Colonic mucosa (tissue), 4 donors: ENCODE measurements at regions not wholly inside any gene's neighbourhood (a gene's known extent, or its start where the extent isn't known, plus 50 kb on each side); places are given as distances from the start of the nearest gene placed in this dataset.

Experiments used
- DNase-seq: peaks from one replicate; pipeline ENCODE4 v3.0.0-alpha.2; 2020
- H3K27ac ChIP-seq: fragments of 200-600 bp; one replicate; pipeline ENCODE4 v1.8.0; 2021
- H3K27me3 ChIP-seq: fragments of 200-600 bp; one replicate; pipeline ENCODE4 v1.8.0; 2021
- H3K36me3 ChIP-seq: fragments of 200-600 bp; one replicate; pipeline ENCODE4 v1.8.0; 2021
- H3K4me1 ChIP-seq: fragments of 200-600 bp; one replicate; pipeline ENCODE4 v1.8.0; 2021; ENCODE audit warnings: mild to moderate bottlenecking
- H3K4me3 ChIP-seq: fragments of 200-600 bp; one replicate; pipeline ENCODE4 v1.8.0; 2021
- H3K9ac ChIP-seq, 2 donors: one replicate each; pipeline ENCODE4 v1.7.0; 2013; ENCODE audit warnings: control low read depth in 2 of 2, low read depth in 2 of 2, low read length in 2 of 2
- H3K9me3 ChIP-seq: fragments of 200-600 bp; one replicate; pipeline ENCODE4 v1.8.0; 2021
- CTCF ChIP-seq: fragments of 200-600 bp; IDR thresholded peaks from one replicate; pipeline ENCODE4 v1.8.0; 2022; ENCODE audit warnings: antibody characterized with exemption, mild to moderate bottlenecking
- intact Hi-C: fragments of 100-400 bp; cut with DNase I; formaldehyde crosslinking; loops from one replicate; pipeline ENCODE4 v1.14.1; 2022
- donor health status: healthy.
- donor health status: DM: no; HTN: no; CAD: no.
- donor health status: DM: no; HTN: no; CAD: no.

- Histone ChIP-seq H3K36me3 (no peaks in the 10 kb centered on the region), H3K9ac (no peak overlapping the region), H3K9me3 (no peaks in the 10 kb centered on the region), H3K4me1 (no peaks in the 10 kb centered on the region), H3K27me3 (no peaks in the 10 kb centered on the region), H3K27ac (no peak overlapping the region), H3K4me3 (no peak overlapping the region)
- DNase-seq = no peak
- intact Hi-C loops = no loop called here
- no peak for TF ChIP-seq CTCF
Observed at GRCh38 chr1:189269011-189269410, 1208.7 kb downstream of the BRINP3 start.

- Histone ChIP-seq H3K4me1 (no peaks in the 10 kb centered on the region), H3K9ac (no peak overlapping the region), H3K27ac (no peak overlapping the region), H3K27me3 (no peaks in the 10 kb centered on the region), H3K36me3 (no peaks in the 10 kb centered on the region), H3K4me3 (no peak overlapping the region), H3K9me3 (no peaks in the 10 kb centered on the region)
- no peak for TF ChIP-seq CTCF
- intact Hi-C loops = no loop called here
- no peak for DNase-seq
Observed at GRCh38 chr1:189274267-189274666, 1203.4 kb downstream of the BRINP3 start.

GRCh38 chr1:189275796-189276195, 1201.9 kb downstream of the BRINP3 start:
- intact Hi-C loops = no loop called here
- no peaks in the 10 kb centered on the region for H3K4me1 ChIP-seq
- no peak for DNase-seq
- no peaks in the 10 kb centered on the region for H3K27me3 ChIP-seq
- H3K9me3 ChIP-seq = no peaks in the 10 kb centered on the region
- no peak overlapping the region for H3K9ac ChIP-seq
- no peak overlapping the region for H3K27ac ChIP-seq
- no peaks in the 10 kb centered on the region for H3K36me3 ChIP-seq
- no peak for TF ChIP-seq CTCF
- no peak overlapping the region for H3K4me3 ChIP-seq

- no peaks in the 10 kb centered on the region for H3K4me1 ChIP-seq
- H3K4me3 ChIP-seq = no peak overlapping the region
- no peaks in the 10 kb centered on the region for H3K36me3 ChIP-seq
- no peaks in the 10 kb centered on the region for H3K27me3 ChIP-seq
- intact Hi-C loops = no loop called here
- no peak for DNase-seq
- no peak overlapping the region for H3K9ac ChIP-seq
- TF ChIP-seq CTCF = no peak
- H3K9me3 ChIP-seq = no peaks in the 10 kb centered on the region
- H3K27ac ChIP-seq = no peak overlapping the region
Observed at GRCh38 chr1:189289346-189289745, 1188.3 kb downstream of the BRINP3 start.

GRCh38 chr1:189301235-189301634, 1176.4 kb downstream of the BRINP3 start:
- Histone ChIP-seq H3K27ac (no peak overlapping the region), H3K36me3 (no peaks in the 10 kb centered on the region), H3K27me3 (no peaks in the 10 kb centered on the region), H3K9me3 (no peaks in the 10 kb centered on the region), H3K4me3 (no peak overlapping the region), H3K4me1 (no peaks in the 10 kb centered on the region), H3K9ac (no peak overlapping the region)
- DNase-seq = no peak
- no peak for TF ChIP-seq CTCF
- intact Hi-C loops = no loop called here

GRCh38 chr1:189305279-189305678, 1172.4 kb downstream of the BRINP3 start:
- no peak for DNase-seq
- Histone ChIP-seq H3K27me3 (no peaks in the 10 kb centered on the region), H3K9ac (no peak overlapping the region), H3K4me3 (no peak overlapping the region), H3K9me3 (no peaks in the 10 kb centered on the region), H3K27ac (no peak overlapping the region), H3K36me3 (no peaks in the 10 kb centered on the region), H3K4me1 (no peaks in the 10 kb centered on the region)
- no peak for TF ChIP-seq CTCF
- intact Hi-C loops = no loop called here
